Kidney (tissue), 13 donors: ENCODE measurements at regions not wholly inside any gene's neighbourhood (a gene's known extent, or its start where the extent isn't known, plus 50 kb on each side); places are given as distances from the start of the nearest gene placed in this dataset.

Experiments used
- DNase-seq, 5 donors: peaks; one replicate each; pipeline ENCODE4 v3.0.0-alpha.2; 2013 to 2020
- FAIRE-seq: peaks from 2 replicates; lab custom pipeline; 2012; peaks lifted over from hg19 to GRCh38; lab: Jason Lieb, UNC
- H3K27ac ChIP-seq, 2 donors: one replicate each; pipeline ENCODE4 v1.7.0; 2013; ENCODE audit warnings: low read depth in 2 of 2, low read length in 2 of 2, inconsistent platforms in 1 of 2
- H3K27me3 ChIP-seq: one replicate; pipeline ENCODE4 v1.7.1; 2013; ENCODE audit warnings: low read length, inconsistent platforms; ENCODE audit not compliant: control insufficient read depth, insufficient read depth
- H3K36me3 ChIP-seq, 3 donors: one replicate each; pipeline versions ENCODE4 v1.7.0 to v1.7.1; 2013; ENCODE audit warnings: low read length in 3 of 3, control low read depth in 1 of 3, inconsistent platforms in 1 of 3; ENCODE audit not compliant: insufficient read depth in 3 of 3, control insufficient read depth in 2 of 3
- H3K4me1 ChIP-seq, 3 donors: one replicate each; pipeline versions ENCODE4 v1.7.0 to v1.7.1; 2013; ENCODE audit warnings: low read length in 3 of 3, inconsistent platforms in 1 of 3, low read depth in 1 of 3; ENCODE audit not compliant: control insufficient read depth in 2 of 3, insufficient read depth in 2 of 3
- H3K4me3 ChIP-seq, 3 donors: one replicate each; pipeline versions ENCODE4 v1.7.0 to v1.8.1; 2013; ENCODE audit warnings: low read length in 3 of 3, control low read depth in 1 of 3, inconsistent platforms in 1 of 3
- H3K9ac ChIP-seq, 3 donors: one replicate each; pipeline versions ENCODE4 v1.7.0 to v1.7.1; 2013; ENCODE audit warnings: low read length in 3 of 3, control low read depth in 1 of 3, inconsistent platforms in 1 of 3
- H3K9me3 ChIP-seq, 3 donors: one replicate each; pipeline versions ENCODE4 v1.7.0 to v1.7.1; 2013; ENCODE audit warnings: low read length in 3 of 3, control low read depth in 1 of 3, inconsistent platforms in 1 of 3; ENCODE audit not compliant: control insufficient read depth in 2 of 3, insufficient read depth in 1 of 3
- CTCF ChIP-seq: IDR thresholded peaks from 3 replicates; pipeline ENCODE4 v1.5.1; 2012; ENCODE audit warnings: mild to moderate bottlenecking, moderate library complexity, borderline replicate concordance; ENCODE audit not compliant: insufficient read depth; ENCODE audit errors: extremely low read depth
- intact Hi-C: fragments of 100-400 bp; cut with DNase I; formaldehyde crosslinking; loops from one replicate; pipeline ENCODE4 v1.11.1; 2022
- donor health status: control.
- donor health status: control.
- donor health status: control.
- donor health status: control.
- donor health status: control.
- donor health status: DM: yes; HTN: yes; CAD: no.
- donor health status: Normal renal cell carcinoma (clear cell type).

- H3K27me3 ChIP-seq, result no peaks in the 10 kb centered on the region
- no peak for FAIRE-seq
- intact Hi-C loops, result no loop called here
- no peaks in the 10 kb centered on the region for H3K36me3 ChIP-seq
- peaks cover 0 to 3% (median 0%) of the 10 kb centered on the region in 3 donors for H3K4me1 ChIP-seq
- no peak for DNase-seq
- H3K27ac ChIP-seq, result no peak overlapping the region
- no peak for TF ChIP-seq CTCF
- no peak overlapping the region for H3K9ac ChIP-seq
- no peak overlapping the region for H3K4me3 ChIP-seq
- no peaks in the 10 kb centered on the region for H3K9me3 ChIP-seq
Measured at GRCh38 chr18:22114526-22115321, 54.7 kb upstream of the GATA6 start.

GRCh38 chr18:22115573-22115972 is 53.8 kb upstream of the GATA6 start:
- no peak overlapping the region for H3K4me3 ChIP-seq
- H3K27ac ChIP-seq, result no peak overlapping the region
- H3K9ac ChIP-seq, result no peak overlapping the region
- no peak for TF ChIP-seq CTCF
- no peaks in the 10 kb centered on the region for H3K27me3 ChIP-seq
- intact Hi-C loops, result no loop called here
- DNase-seq (peak in 1 of 5 donors; percentile 17), FAIRE-seq (no peak)
- no peaks in the 10 kb centered on the region for H3K36me3 ChIP-seq
- H3K4me1 ChIP-seq, result peaks cover 0 to 3% (median 0%) of the 10 kb centered on the region in 3 donors
- no peaks in the 10 kb centered on the region for H3K9me3 ChIP-seq
